SIG-M5 treated with dmso at 0.1 percent for 504 hours (cell line): ENCODE measurements at regions not wholly inside any gene's neighbourhood (a gene's known extent, or its start where the extent isn't known, plus 50 kb on each side); places are given as distances from the start of the nearest gene placed in this dataset.
A peak's percentile ranks its signal among the peaks of the same experiment; 100 is the strongest.

Experiments used
- DNase-seq: peaks from one replicate; lab custom pipeline; 2025; ENCODE audit not compliant: unreplicated experiment; lab: John Stamatoyannopoulos, UW

- DNase-seq: no peak
Measured at GRCh38 chr2:8019934-8020333, 661.9 kb upstream of the ID2 start.

DNA sequence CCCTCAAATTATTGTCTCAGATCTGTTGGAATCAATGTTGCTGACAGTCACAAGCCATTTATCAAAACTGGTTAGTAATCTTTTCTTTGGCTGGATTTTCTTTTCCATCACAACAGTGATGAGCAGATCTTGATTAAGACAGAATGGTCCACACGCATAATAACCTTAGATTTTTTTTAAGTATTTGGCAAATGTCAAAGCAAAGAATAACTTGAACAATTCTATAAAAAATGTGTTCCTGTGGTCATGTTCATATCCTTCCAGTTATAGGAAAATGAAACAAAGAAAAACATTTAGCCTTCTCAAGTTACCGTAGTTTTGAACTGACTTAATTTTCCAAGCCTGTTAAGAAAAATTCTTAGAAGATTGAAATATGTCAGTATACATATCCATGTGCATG is 659.9 kb upstream of the ID2 start:
- DNase-seq: no peak

- peak; percentile 43 for DNase-seq
Measured at GRCh38 chr2:8022908-8023640, 658.8 kb upstream of the ID2 start.

DNA sequence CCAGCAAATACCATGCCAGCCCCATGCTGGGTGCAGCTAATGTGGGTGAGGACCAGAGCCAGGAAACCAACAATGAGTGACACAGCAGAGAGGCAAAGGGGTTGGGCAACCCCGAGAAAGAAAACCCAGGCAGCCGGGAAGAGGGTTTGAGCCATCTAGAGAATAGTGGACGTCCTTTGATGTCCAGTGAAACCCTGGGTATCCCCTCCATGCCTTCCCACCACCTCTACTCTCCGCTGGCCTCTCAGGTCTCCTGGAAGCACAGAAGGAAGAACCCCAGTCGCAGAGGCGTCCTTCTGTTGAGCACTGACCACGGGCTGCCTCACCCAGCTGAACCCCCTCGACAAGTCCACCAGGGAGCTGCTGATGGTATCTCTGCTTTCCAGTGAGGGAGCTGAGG is 657.4 kb upstream of the ID2 start:
- no peak for DNase-seq

- no peak for DNase-seq
Measured at GRCh38 chr2:8026381-8026780, 655.5 kb upstream of the ID2 start.

GRCh38 chr2:8027387-8027786 is 654.5 kb upstream of the ID2 start:
- DNase-seq: no peak

DNA sequence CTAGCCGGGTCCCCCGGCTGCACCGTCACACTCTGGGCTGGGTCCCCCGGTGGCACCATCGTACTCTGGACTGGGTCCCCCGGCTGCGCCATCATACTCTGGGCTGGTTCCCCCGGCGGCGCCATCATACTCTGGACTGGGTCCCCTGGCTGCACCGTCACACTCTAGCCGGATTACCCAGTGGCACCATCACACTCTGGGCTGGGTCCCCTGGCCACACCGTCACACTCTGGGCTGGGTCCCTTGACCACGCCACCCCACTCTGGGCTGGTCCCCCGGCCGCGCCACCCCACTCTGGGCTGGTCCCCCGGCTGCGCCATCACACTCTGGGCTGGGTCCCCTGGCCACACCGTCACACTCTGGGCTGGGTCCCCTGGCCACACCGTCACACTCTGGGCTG is 653.8 kb upstream of the ID2 start:
- no peak for DNase-seq

GRCh38 chr2:8028436-8028835 is 653.4 kb upstream of the ID2 start:
- no peak for DNase-seq

GRCh38 chr2:8028981-8029380 is 652.9 kb upstream of the ID2 start:
- no peak for DNase-seq

GRCh38 chr2:8030573-8031303 is 651.1 kb upstream of the ID2 start:
- DNase-seq: no peak

- DNase-seq: no peak
Measured at GRCh38 chr2:8031370-8031769, 650.5 kb upstream of the ID2 start.

GRCh38 chr2:8033546-8034096 is 648.2 kb upstream of the ID2 start:
- no peak for DNase-seq

DNA sequence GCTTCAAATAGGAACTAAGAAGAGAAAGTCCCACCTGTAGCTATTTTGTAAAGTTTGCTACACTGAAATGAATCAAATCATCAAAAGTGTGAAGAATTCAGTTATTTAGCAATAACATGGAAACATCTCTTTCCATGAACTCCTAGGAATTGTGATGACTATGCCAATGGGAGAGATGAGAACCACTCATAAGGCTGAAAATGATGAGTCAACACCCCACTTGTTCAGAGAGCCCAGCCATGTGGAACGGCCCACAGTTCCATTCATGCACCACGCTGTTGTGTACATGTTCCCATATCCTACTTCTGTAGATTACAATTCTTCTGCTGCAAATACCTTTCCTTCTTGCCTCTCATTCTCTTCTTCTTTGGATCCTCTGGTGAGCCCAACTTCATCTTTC is 645.5 kb upstream of the ID2 start:
- no peak for DNase-seq

GRCh38 chr2:8039732-8040131 is 642.1 kb upstream of the ID2 start:
- DNase-seq: no peak

GRCh38 chr2:8043295-8043694 is 638.6 kb upstream of the ID2 start:
- DNase-seq: no peak

DNA sequence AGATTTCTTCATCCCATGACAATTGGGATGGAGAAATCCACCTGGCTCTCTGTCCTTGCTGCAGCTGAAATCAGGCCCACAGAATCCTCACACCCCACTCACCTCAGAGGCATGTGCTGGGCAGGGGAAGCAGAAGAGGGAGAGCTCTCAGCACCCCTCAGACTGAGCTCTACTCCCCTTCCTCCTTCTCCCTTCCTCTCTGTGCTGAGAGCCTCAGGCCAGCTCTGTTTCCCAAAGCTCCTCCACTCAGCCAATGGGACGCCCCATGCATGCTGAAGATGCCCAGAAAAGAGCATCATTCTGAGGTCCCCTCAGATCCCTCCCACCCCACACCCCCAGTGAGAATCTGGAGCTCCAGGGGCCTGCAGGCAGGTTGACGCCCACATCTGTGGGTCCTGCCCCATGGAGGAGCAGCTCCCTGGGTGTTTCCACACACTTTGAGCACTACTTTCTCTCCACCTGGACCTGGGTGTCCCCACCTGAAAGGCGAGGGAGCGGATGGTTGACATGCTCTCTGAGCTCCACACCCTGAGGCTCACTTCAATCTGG is 637.7 kb upstream of the ID2 start:
- no peak for DNase-seq

GRCh38 chr2:8045081-8045614 is 636.7 kb upstream of the ID2 start:
- DNase-seq: no peak

DNA sequence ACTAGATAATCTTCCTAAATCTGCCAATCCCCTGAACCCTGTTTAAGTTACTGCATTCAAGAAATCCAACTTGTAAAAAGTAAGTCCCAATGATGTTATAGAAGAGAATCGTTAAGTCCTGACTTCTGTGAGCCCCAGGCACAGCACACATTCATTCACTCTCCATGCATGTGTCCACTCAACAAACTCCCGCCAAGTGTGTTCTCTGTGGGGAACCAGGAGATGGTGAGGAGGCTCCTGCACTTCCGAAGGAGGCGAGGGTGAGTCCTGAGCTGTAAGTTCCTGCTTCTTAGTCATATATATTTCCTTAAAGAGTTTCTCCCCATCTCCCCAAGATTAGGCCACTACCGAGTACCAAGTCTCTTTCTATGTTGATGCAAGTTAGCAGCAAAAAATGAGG is 635.0 kb upstream of the ID2 start:
- DNase-seq: no peak

DNA sequence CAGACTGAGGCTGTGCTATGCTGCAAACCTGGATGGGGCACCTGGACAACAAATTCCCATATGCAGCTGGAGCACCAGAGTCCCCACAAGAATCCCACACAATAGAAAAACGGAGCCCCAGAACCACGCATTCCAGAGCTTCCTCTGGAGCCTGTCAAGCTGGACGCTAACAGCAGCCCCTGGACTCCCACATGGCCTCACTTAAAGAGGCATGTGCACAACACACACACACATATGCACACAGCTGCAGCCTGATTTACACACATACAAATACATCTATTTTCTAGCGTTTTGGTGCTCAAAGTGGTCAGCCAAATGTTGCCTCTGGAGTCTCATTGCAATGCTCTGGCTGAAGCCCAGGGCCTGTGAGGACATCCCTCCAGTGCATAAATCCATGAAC is 632.7 kb upstream of the ID2 start:
- no peak for DNase-seq

GRCh38 chr2:8049851-8050571 is 631.8 kb upstream of the ID2 start:
- no peak for DNase-seq

GRCh38 chr2:8053216-8053615 is 628.6 kb upstream of the ID2 start:
- no peak for DNase-seq
